ENCODE measurements at regions not wholly inside any gene's neighbourhood (a gene's known extent, or its start where the extent isn't known, plus 50 kb on each side); places are given as distances from the start of the nearest gene placed in this dataset.
A peak's percentile ranks its signal among the peaks of the same experiment; 100 is the strongest.
"Not testable (repeated sequence)": the region's sequence is repeated elsewhere in the genome, so short reads cannot be mapped to it uniquely, and the experiment has no call there.

- TF ChIP-seq CTCF (IDR thresholded peaks at IDR 0.05; ENCODE audit: low read depth, low read length) = no peak
- Histone ChIP-seq H3K27me3 (ENCODE audit: insufficient read depth, low read depth, severe bottlenecking) (no peaks in the 10 kb centered on the region), H3K9me3 (ENCODE audit: severe bottlenecking) (no peaks in the 10 kb centered on the region), H3K27ac (no peak overlapping the region), H3K36me3 (no peaks in the 10 kb centered on the region), H3K4me3 (ENCODE audit: low read depth, low read length) (no peak overlapping the region)
- DNase-seq = no peak
These were observed 216.8 kb downstream of the RPLP1 start for GRCh38 chr15:69669446-69669845.

- Histone ChIP-seq H3K27me3 (ENCODE audit: insufficient read depth, low read depth, severe bottlenecking) (no peaks in the 10 kb centered on the region), H3K9me3 (ENCODE audit: severe bottlenecking) (no peaks in the 10 kb centered on the region), H3K27ac (no peak overlapping the region), H3K36me3 (no peaks in the 10 kb centered on the region), H3K4me3 (ENCODE audit: low read depth, low read length) (no peak overlapping the region)
- TF ChIP-seq CTCF (IDR thresholded peaks at IDR 0.05; ENCODE audit: low read depth, low read length) = no peak
- DNase-seq = peak; percentile 30
These were observed 220.8 kb downstream of the RPLP1 start for GRCh38 chr15:69673291-69673881.

- no peaks in the 10 kb centered on the region for H3K27me3 ChIP-seq (ENCODE audit: insufficient read depth, low read depth, severe bottlenecking)
- TF ChIP-seq CTCF (IDR thresholded peaks at IDR 0.05; ENCODE audit: low read depth, low read length) = no peak
- H3K4me3 ChIP-seq (ENCODE audit: low read depth, low read length) = no peak overlapping the region
- H3K27ac ChIP-seq = no peak overlapping the region
- no peaks in the 10 kb centered on the region for H3K36me3 ChIP-seq
- H3K9me3 ChIP-seq (ENCODE audit: severe bottlenecking) = no peaks in the 10 kb centered on the region
- DNase-seq = peak; percentile 29
These were observed 223.1 kb downstream of the RPLP1 start for GRCh38 chr15:69675731-69676130.

- Histone ChIP-seq H3K9me3 (ENCODE audit: severe bottlenecking) (peaks cover 4% of the 10 kb centered on the region), H3K27ac (no peak overlapping the region), H3K27me3 (ENCODE audit: insufficient read depth, low read depth, severe bottlenecking) (no peaks in the 10 kb centered on the region), H3K36me3 (no peaks in the 10 kb centered on the region), H3K4me3 (ENCODE audit: low read depth, low read length) (no peak overlapping the region)
- no peak for TF ChIP-seq CTCF (IDR thresholded peaks at IDR 0.05; ENCODE audit: low read depth, low read length)
- no peak for DNase-seq
These were observed 224.8 kb downstream of the RPLP1 start for GRCh38 chr15:69677403-69677802.

- Histone ChIP-seq H3K9me3 (ENCODE audit: severe bottlenecking) (peaks cover 4% of the 10 kb centered on the region), H3K27ac (no peak overlapping the region), H3K27me3 (ENCODE audit: insufficient read depth, low read depth, severe bottlenecking) (no peaks in the 10 kb centered on the region), H3K4me3 (ENCODE audit: low read depth, low read length) (no peak overlapping the region), H3K36me3 (no peaks in the 10 kb centered on the region)
- no peak for DNase-seq
- no peak for TF ChIP-seq CTCF (IDR thresholded peaks at IDR 0.05; ENCODE audit: low read depth, low read length)
These were observed 227.1 kb downstream of the RPLP1 start for GRCh38 chr15:69679623-69680228.

- DNase-seq; H3K27me3 ChIP-seq (ENCODE audit: insufficient read depth, low read depth, severe bottlenecking); H3K4me3 ChIP-seq (ENCODE audit: low read depth, low read length); H3K27ac ChIP-seq; H3K9me3 ChIP-seq (ENCODE audit: severe bottlenecking); H3K36me3 ChIP-seq: not testable (repeated sequence)
These were observed 232.2 kb downstream of the RPLP1 start for GRCh38 chr15:69684823-69685222.

Data from WERI-Rb-1 (cell line).